ENCODE measurements at regions not wholly inside any gene's neighbourhood (a gene's known extent, or its start where the extent isn't known, plus 50 kb on each side); places are given as distances from the start of the nearest gene placed in this dataset.

DNA sequence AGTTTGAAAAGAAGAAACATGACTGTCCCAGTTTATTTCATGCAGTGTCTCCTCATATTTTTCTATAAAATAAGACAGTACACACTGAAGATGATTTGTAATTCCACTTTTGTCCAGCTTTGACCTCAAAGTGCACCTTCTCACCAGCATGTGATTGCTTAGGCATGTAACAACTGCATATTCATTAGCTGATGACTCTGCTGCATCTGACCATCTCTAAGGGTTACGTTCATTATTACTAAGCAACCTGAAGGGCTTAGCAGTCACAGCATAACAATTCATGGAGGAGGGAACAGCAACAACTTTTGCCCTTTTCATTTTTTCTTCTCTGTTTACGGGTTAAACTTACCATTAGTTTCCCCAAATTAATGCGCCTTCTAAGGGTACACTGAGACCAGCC lies 330.6 kb upstream of the PIK3C3 start:
- DNase-seq (ENCODE audit: low spot score), result peak; percentile 13

DNA sequence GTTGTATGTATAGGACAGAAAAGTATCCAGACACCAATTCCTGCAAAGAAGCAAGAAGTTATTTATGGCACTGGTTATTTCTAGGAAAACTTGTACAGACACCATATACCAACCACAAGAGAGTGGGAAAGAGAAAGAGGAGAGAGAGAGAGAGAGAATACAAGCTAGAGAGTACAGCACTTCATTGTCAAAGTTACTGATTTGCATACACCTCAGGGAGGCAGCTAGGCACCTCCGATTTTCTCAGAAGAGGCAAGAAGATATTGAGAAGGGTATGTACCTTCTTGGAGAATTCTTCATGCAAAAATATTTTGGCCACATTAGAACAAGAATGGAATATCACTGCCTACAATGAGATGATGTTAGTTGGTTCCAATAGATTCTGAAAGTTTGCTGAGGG lies 333.9 kb upstream of the PIK3C3 start:
- DNase-seq (ENCODE audit: low spot score), result no peak

DNA sequence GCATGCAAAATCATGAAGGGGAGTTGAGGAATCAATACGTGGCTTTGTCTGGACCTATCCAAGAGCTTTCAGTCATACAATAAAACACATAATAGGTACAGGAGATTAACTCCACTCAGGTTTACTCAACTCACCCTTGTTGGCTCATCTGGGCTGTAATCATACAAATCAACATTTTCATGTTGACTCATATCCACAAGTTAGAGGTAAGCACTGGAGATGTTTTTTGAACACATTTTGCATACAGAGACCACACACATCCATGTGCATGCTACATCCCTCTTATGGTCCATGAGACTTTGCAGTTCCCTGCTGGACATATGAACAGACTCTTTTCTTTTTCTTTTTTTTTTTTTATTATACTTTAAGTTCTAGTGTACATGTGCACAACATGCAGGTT lies 336.9 kb upstream of the PIK3C3 start:
- DNase-seq (ENCODE audit: low spot score), result no peak

DNA sequence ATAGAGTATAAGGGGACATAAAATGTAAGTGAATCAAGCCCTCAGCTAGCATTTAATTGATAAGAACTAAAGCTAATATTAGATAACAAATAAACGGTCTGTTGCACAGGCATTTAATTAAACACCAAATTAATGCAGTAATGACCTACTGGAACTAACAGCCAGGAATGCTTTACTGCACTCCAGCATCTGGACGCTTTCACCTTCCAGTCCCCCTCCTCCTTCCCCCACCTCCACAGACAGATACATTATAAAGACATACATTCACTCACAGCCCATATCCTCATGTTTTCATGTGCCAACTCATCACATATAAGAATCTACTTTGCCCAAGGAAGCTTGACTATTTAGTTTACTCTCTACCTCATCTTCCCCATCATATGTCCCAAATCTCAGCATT lies 337.4 kb upstream of the PIK3C3 start:
- DNase-seq (ENCODE audit: low spot score), result no peak

DNA sequence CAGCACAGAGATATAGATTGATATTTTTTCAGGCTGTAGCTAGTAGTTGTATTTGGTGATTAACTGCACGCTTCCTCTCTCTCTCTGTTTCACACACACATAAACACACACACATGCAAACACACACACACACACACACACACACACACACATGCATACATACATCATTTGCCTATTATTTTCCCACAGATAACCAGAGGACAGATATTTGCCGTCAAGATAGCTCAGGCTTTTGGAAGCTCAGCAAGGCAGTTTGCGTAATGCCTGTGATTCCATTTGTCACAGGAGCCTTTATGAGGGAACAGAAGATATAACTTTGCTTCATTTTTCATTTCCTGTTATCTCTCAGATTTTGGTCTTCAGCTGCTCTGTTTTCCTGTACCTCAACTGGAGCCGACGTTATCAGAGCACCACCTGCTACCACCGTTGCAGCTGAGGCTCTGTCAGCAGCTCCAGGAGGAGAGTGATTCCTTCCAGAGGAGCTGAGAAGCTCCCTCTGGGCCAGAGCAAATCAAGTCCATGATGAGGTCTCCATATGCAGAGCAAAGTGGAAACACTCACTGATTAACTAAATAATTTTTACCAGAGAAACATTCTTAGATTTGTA lies 341.9 kb upstream of the PIK3C3 start:
- no peak for DNase-seq (ENCODE audit: low spot score)

DNA sequence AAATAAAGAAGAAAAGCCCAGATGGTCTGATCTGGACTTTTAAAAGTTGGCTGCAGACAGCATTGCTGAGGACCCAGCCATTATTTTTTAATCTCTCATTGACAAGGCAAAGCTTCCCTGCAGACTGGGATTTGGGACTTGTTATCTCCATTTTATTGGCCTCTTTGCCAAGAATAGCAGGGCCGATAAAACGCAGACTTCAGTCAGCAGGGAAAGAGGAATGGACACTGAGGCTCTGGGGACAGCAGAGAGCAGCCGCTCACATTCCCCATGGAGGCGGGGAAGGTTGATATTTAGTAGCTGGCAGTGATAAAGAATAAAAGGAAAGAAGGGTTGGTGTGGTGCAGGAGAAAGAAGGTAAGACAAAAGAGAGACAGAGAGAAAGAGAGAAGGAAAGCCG lies 350.1 kb upstream of the PIK3C3 start:
- DNase-seq (ENCODE audit: low spot score), result no peak

DNA sequence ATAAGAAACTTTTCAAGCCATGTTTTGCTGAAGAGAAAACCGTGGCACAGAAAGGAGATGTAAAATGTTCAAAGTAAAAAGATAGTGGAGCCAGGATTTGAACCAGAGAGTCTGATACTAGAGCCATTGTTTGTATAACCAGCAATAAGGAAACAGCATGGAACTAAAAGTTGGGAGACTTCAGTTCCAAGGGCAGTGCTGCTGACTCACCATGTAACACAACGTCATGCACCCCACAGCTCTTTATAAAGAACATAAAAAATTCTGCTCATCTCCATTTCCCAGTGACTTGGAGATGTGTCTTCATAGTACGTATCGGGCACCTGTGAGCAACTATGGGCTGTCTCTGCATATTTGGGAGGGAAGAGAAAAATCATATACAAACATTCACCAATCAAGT lies 353.0 kb upstream of the PIK3C3 start:
- DNase-seq (ENCODE audit: low spot score), result no peak

DNA sequence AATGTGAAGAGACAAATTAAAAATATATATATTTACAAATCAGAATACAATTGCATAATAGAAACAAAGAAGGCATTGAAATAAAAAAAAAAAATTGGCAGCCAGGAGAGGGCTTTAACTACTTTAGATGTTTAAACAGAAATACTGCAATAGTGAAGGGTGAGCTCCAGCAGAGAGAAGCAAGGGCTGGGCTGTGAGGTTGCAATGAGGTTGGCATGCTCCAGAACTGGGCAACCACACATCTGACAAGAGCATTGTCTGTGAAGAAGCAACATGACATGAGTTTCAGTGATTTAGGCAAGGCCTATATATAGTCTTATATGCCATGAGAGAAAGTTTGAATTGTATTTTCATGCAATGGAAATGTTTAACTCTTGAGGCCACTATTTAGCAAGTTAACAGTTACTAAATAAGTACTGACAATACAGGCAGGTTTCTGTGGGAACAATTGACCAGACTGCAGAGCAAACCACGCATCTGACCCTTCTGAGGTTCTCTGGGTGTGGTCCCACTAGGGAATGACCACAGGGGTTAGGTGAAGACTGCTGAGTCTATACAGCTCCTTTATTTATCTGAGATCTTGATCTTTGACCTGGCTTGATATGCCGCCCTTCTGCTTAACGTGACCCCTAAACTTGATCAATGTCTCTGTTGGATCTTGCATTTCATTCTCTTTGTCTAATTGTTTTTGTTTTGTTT lies 354.2 kb upstream of the PIK3C3 start:
- DNase-seq (ENCODE audit: low spot score), result no peak

DNA sequence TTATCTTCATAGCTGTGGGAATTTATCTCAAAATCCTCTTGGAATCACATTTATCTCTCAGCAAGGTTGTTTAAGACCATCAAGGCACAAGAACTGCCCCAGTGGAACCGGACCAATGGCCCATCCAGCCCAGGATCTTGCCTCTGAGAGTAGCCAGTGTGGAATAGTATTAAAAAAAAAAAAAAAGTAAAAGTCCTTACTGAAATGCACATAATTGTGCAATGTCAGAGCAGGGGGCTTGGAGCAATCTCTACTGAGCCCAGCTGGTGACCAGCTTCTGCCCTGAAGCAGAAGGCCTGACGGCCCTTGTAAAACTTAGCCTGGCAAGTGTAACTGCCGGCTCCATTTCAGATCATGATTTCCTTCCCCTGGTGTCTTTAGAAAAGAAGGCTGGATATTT lies 355.6 kb upstream of the PIK3C3 start:
- no peak for DNase-seq (ENCODE audit: low spot score)

DNA sequence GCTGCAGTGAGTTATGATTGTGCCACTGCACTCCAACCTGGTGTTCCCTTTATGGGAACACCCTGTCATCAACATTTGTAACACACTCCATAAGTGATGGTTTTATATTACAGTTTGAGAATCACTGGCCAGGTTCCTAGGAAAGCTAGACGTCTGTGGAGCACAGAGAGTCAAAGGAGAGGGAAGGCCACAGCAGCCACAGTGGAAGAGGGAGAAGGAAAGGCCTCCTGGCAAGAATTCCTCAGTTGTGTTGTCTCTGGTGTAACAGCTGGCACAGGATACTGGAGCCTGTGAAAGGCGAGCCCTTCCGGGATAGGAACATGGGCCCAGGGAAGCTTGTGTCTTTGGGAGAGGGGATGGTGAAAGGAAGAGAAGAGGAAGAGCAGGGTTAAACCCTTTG lies 360.5 kb upstream of the PIK3C3 start:
- DNase-seq (ENCODE audit: low spot score), result no peak

DNA sequence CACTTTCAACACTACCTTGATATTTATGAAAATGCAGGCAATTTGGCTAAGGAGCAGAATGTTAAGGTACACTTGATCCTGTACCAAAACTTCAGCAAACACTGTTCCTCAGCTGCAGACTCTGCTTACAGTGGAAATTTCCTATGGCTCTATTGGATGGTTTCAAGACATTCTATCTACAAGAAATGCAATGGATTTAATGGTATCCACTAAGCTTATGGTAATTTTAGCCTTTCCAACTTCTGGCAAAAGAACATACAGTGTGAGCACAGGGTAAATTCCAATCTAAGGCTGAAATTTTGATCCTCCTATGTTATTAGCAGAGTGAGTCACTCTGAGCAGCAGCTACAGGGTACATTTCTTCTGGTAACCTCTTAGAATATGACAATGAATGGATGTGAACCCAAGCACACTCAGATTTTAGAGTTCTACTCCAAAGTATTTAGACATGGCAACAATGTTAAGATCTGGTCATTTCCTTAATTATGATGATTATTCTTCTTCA lies 361.8 kb upstream of the PIK3C3 start:
- DNase-seq (ENCODE audit: low spot score), result peak; percentile 2

DNA sequence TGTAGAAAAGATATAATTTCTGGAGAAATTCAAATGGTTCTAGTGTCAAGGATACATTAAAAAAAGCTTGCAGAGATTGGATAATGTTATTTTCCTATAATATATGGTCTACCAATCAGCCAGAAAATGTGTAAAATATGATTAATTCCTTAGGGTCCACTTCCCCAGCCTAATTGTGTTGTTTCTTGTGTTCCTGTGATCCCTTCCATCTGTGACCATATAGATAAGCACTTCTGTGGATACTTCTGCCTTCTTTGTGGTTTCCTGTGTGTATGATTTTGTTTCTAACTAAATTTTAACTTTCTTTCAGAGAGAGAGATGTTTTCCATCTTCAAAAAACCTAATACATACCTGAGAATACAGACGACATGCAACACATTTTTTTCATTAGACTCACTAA lies 367.1 kb upstream of the PIK3C3 start:
- DNase-seq (ENCODE audit: low spot score), result no peak

DNA sequence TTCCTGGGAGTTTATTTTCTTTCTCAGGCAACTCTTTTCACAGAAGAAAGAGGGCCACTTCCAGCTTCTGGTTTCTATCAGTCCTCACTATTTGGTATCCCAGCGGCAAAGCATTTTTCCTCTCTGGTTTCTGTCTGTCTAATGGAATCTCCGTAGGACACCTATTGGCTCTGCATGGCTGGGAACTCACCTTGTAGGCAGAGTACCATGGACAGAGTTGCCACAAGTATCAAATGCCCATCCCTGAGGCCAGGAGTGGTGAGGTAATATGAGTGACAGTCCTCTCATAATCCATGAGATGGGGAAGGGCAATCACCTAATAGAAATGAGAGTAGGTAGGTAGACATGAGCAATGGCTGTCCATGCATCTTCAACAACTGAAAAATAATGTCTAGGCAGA lies 369.5 kb upstream of the PIK3C3 start:
- no peak for DNase-seq (ENCODE audit: low spot score)

DNA sequence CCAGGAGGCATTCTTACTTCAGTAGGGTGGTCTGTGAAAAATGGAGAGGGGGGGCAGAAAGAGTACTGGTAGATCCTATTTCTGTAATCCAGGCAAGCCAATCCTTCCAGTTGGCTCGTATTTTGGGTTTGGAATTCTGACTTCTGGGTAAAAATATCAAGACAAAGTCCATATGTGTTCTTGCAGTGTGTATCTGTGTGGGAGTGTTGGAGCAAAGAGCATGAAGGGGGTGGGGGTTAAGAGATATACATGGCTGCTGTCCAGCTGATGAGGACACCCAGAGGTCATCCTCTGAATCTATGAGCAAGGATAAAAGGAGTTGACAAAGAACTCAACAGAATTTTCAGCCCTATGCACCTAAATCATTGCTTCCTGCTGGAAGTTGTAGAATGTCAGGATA lies 375.8 kb upstream of the PIK3C3 start:
- DNase-seq (ENCODE audit: low spot score), result no peak

DNA sequence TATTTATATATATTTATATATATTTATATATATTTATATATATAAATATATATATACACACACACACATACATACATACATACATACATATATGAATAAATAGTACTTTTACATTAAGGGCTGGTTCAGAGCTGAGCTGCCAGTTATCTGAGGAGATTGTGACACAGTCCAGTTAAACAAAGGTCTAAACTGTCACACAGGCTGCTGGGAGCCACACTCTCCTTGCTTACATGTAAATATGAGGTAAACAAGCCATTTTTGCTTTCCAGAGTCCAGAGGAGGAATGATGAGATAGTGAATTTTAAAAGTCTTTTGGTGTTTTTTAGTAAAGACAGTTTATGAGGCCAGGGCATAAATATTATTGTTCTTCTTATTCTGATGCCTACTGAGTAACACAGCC lies 377.5 kb upstream of the PIK3C3 start:
- no peak for DNase-seq (ENCODE audit: low spot score)

DNA sequence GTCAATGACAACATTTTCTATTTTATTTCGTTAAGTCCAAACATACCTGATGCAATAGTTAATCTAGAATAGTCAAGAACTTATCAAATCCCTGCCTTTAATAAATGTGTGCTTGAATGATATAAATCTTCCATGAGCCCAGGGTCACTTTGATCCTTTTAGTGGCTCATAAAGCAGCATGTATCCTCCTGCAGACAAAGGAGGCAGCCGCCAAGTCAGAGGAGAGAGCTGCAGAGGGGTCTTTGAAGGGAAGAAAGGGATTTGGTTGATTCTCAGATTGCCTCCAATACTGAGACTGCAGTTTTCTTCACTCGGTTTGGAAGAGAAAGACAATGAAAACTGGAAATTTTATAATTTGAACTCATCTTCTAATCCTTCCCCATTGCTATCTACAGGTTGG lies 378.4 kb upstream of the PIK3C3 start:
- no peak for DNase-seq (ENCODE audit: low spot score)

DNA sequence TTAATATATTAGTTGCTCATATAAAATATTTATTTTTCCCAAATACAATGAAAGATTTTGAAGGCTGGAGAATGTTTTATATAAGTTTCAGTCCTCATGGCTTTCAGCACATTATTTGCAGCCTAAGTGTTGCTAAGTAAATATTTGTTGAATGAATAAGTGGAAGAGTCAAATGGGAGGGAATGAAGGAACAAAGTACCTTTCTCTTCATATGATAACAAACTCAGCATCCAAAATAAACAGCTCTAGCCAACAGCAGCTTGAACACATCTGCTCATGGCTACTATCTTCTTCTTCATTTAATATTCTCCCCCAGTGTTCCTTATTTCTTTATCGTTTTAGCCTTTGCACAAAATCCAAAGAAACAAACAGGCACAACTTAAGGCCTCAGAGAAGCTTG lies 385.2 kb upstream of the PIK3C3 start:
- DNase-seq (ENCODE audit: low spot score), result no peak

DNA sequence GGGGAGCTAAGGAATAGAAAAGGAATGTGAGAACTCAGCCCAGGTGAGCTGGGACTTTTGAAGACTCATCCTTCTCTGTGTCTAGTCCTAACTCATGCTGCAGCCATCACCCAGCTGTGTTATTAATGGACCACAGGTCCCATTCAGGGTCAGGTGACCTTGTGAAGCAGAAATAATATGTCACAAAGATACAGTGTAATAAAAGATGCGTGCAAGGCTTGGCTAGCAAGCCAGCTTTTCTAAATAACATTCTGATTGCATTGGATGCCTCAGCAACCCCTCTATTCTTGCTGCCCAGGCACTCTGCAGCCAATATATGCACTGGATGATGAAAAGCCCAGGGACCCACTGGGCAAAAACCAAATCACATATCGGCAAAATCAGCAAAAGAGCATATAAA lies 393.1 kb upstream of the PIK3C3 start:
- DNase-seq (ENCODE audit: low spot score), result no peak

DNA sequence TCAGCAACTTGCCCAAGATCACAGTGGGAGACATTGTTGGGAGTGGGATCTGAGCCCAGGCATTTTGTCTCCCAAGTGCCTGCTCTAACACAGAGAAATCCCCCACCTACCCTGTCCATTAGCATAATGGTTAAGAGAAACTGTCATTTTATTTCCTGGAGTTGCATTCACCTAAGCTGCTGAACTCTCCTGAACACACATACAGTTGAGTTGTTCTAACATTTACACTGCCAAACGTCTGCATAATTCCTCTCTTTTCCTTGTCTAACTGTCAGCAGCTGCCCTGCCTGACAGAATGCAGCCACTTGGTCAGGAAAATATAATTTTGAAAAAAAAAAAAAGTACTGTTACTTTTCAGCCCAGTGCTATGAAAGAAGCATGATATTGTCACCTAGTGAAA lies 396.3 kb upstream of the PIK3C3 start:
- no peak for DNase-seq (ENCODE audit: low spot score)

DNA sequence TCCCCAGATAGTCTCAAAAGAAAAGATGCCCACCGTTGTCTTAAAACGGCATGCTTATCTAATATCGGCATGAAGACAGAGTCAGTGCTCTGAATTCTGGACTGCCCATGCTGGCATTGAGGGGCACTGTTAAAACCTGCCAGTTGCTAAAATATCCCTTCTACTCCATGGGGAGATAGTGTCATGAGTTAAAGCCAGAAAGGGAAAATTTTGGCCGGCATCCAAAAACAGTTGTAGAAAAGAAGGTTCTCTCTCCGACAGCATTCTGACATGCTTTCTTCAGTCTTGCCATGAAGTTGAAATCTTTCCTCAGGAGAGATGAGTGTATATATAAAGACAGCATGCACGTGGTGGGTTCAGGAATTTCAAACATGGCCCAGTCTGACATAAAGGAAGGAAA lies 401.3 kb upstream of the PIK3C3 start:
- DNase-seq (ENCODE audit: low spot score), result no peak

DNA sequence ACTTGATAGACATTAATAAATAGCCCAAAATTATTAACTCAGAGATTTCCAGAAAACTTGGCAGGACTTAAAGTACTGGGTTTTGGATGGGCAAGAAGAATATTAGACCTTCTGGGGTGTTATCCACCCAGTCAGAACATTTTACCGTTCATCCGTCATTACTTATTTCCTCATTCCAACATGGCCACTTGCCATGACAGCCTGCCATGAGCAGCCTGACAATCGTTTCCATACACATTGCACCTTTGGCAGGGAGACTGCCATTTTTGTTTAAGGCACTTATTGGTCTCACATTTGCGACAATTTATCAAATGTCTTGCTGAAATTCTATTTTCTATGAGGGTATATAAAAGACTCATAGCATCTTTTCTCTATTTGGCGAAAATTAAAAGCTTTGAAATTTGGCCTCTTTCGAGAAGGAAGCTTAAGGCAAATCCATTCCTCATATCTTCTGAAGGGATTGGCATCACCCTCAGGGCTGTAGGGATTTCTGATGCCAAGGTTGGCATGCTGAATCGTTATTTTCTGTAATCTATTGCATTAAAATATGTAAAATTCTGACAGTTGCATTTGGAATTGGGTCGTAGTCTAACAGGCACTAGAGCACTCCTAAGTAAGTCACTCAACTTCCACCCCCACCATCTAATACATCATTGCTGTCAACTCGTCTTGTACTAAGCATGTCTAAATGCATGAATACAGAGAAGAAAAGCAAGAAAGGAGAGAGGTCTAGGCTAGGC lies 406.3 kb upstream of the PIK3C3 start:
- DNase-seq (ENCODE audit: low spot score), result no peak

DNA sequence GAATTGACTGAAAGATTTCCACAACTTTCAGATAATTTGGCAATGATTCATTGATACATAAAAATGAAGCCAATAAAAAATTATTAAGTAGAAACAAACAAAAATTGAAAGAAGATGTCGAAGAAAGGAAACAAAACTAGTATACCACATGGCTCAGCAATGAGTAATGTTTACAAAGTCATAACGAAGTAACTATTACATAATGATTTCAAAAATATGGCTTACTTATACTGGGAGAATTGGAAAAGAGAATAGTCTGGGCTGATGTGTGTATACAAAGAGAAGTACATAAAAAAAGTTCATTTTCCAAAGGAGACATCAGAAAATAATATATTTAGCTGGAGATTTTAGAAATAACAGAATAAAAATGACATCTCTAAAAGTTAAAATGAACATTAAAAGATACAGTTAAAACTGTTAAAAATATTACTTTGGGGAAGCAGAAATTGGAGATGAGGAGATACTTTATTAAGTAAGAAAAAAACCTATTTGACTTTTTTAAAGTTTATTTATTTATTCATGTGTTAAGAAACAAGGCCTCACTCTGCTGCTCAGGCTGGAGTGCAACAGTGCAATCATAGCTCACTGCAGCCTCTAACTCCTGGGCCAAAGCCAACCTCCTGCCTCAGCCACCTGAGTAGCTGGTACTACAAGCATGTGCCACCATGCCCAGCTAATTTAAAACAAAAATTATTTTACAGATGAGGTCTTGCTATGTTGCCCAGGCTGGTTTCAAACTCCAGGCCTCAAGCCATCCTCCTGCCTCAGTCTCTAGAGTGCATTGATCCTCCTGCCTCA lies 409.7 kb upstream of the PIK3C3 start:
- DNase-seq (ENCODE audit: low spot score), result no peak

DNA sequence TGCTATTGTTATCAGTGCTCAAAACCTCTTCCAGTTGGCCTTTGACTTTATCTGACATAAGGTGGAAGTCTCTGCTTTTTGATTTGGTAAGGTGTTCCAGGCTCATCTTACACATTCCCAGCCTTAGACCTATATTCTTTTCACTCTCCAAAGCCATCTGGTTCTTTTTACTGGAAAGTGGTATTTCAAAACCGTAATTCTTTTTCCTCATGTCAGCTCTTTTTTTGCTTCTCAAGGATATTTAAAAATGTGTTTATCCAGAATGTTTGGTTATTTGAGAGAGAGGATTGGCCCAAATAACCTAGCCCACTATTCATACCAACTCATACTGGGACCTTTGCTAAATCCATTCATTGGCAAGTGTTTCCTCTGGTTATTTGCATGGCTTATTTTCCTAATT lies 411.2 kb upstream of the PIK3C3 start:
- no peak for DNase-seq (ENCODE audit: low spot score)

Measured in AG08395 (cell line).